Testis (tissue), 2 donors: ENCODE measurements at regions not wholly inside any gene's neighbourhood (a gene's known extent, or its start where the extent isn't known, plus 50 kb on each side); places are given as distances from the start of the nearest gene placed in this dataset.

Source experiments
- CTCF ChIP-seq, 3 experiments: fragments of 450-650 bp in 2 of 3; fragments of 200-600 bp in 1 of 3; sonication (generic) in 1 of 3; IDR thresholded peaks; one replicate each; pipeline ENCODE4 v1.5.1; 2016 to 2019; ENCODE audit warnings: antibody characterized with exemption in 3 of 3, mild to moderate bottlenecking in 2 of 3, moderate library complexity in 1 of 3
- POLR2A ChIP-seq: fragments of 450-650 bp; IDR thresholded peaks from one replicate; pipeline ENCODE4 v1.6.1; 2017; ENCODE audit warnings: antibody characterized with exemption, mild to moderate bottlenecking, moderate library complexity

GRCh38 chr10:111953949-111954348 lies 229.6 kb downstream of the GPAM start:
- TF ChIP-seq POLR2A (no peak), CTCF (IDR thresholded peaks at IDR 0.05) (no peak)
